ENCODE measurements at regions not wholly inside any gene's neighbourhood (a gene's known extent, or its start where the extent isn't known, plus 50 kb on each side); places are given as distances from the start of the nearest gene placed in this dataset.
"Not testable (repeated sequence)": the region's sequence is repeated elsewhere in the genome, so short reads cannot be mapped to it uniquely, and the experiment has no call there.

DNA sequence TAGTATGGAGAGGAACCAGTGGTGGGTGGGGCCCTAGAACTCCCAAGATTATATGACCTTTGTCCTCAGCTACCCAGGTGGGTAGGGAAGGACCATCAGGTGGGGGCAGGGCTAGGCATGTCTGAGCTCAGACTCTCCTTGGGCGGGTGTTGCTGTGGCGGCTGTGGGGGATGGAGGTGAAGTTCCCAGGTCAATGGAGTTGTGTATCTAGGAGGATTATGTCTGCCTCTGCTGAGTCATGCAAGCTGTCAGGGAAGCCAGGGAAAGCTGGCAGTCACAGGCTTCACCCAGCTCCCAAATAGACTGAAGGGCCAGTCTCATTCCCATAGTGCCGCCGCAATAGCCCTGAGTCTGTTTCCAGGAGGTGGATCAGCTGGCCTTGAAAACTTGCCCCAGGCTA lies 139.7 kb upstream of the CFAP20DC start:
- TF ChIP-seq CTCF (IDR thresholded peaks at IDR 0.05; ENCODE audit: extremely low read depth, insufficient read depth, missing control alignments): no peak
- DNase-seq (ENCODE audit: low spot score): no peak
- in situ Hi-C loops (cut with MboI; ENCODE audit: low pct_unique_long_range_greater_than_20kb, low sequenced_read_pairs, unreplicated experiment): no loop called here

DNA sequence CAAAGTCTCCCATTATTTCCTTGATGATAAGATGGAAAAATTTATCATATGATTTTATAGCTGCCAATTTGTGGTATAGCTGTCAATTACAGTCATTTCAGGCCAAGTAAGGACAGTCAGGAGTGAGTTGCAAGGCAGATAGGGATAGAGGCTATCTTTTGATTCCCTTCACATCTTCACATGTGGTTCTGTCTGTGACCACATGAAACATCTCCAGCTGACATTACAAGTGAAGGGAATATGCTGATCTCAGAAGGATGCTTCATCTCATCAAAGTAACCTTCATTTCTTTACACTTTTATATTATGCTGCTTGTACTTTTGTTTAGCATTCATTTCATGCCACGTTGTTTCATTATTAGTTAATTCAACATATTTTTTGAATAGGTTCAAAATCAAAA lies 136.9 kb upstream of the CFAP20DC start:
- DNase-seq (ENCODE audit: low spot score): no peak
- TF ChIP-seq CTCF (IDR thresholded peaks at IDR 0.05; ENCODE audit: extremely low read depth, insufficient read depth, missing control alignments): no peak
- in situ Hi-C loops (cut with MboI; ENCODE audit: low pct_unique_long_range_greater_than_20kb, low sequenced_read_pairs, unreplicated experiment): no loop called here

DNA sequence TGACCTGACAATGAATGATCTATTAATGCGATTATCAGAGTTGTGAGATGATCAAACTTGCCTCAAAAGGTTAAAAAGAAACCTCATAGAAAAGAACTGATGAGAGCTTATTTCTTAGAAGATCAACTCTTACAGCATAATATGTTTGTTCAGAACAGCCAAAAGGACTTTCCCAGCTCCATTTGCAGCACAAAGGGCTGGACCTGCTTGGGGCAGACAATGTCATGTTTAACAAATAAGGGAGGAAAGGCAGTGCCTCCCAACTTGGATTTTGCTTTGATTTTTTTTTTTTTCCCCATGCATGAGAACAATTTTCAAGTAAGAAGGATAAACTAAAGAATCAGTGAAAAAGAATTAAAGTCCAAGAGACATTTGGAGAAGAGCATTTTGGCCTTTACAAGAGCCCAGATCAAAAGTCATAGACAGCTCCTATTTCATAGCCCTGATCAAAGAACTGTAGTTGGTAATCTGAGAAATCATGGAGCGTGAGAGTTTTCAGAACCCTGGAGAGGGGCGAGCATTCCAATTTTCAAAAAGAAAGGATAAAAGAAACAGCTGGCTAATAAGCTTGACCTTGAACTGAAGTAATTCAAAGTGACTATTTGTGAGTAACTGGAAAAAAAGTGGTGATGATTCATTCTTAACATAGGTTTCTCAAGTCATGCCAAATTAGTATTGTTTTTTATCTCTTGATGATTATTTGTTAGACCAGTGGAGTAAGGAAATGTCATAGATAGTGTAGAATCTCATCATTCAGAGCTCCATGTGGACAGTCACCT lies 136.0 kb upstream of the CFAP20DC start:
- in situ Hi-C loops (cut with MboI; ENCODE audit: low pct_unique_long_range_greater_than_20kb, low sequenced_read_pairs, unreplicated experiment): no loop called here
- no peak for DNase-seq (ENCODE audit: low spot score)

GRCh38 chr3:59180006-59180405 lies 130.2 kb upstream of the CFAP20DC start:
- in situ Hi-C loops (cut with MboI; ENCODE audit: low pct_unique_long_range_greater_than_20kb, low sequenced_read_pairs, unreplicated experiment): no loop called here
- DNase-seq (ENCODE audit: low spot score): no peak

More for the DNA sequence above, 136.0 kb upstream of the CFAP20DC start:
- TF ChIP-seq CTCF (IDR thresholded peaks at IDR 0.05; ENCODE audit: extremely low read depth, insufficient read depth, missing control alignments): no peak

DNA sequence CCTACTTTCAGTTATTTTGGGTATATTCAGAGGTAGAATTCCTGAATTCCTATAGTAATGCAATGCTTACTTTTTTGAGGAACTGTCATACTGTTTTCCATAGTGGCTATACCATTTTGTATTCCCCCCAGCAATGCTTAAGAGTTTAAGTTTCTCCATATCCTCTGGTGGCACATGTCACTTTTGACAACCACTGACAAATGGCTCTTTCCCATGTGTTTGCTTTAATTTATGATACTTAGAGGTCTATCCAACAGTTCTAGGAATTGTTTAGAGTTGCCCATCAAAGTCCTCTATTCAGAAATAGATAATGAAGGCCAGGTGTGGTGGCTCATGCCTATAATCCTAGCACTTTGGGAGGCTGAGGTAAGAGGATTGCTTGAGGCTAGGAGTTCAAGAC lies 128.9 kb upstream of the CFAP20DC start:
- in situ Hi-C loops (cut with MboI; ENCODE audit: low pct_unique_long_range_greater_than_20kb, low sequenced_read_pairs, unreplicated experiment): no loop called here
- no peak for DNase-seq (ENCODE audit: low spot score)
- TF ChIP-seq CTCF (IDR thresholded peaks at IDR 0.05; ENCODE audit: extremely low read depth, insufficient read depth, missing control alignments): no peak

More at GRCh38 chr3:59180006-59180405, 130.2 kb upstream of the CFAP20DC start:
- no peak for TF ChIP-seq CTCF (IDR thresholded peaks at IDR 0.05; ENCODE audit: extremely low read depth, insufficient read depth, missing control alignments)

DNA sequence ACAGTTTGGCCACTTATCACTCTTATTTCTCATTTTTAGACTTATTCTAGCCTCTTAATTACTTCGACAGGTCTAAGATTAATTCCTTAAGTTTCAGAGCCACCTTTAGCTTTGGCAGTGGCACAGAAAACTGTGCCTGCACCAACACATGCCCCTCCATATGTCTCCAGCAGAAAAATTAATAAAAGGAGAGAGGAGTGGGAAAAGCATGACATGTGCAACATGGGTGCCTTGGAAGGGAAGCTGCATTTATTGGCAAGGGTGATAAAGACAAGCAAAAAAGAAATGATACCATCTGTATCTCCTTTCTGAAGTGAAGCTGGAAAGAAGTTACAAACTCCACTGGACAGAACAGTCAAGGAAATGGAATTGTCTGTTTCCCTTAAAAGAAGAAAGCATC lies 121.7 kb upstream of the CFAP20DC start:
- in situ Hi-C loops (cut with MboI; ENCODE audit: low pct_unique_long_range_greater_than_20kb, low sequenced_read_pairs, unreplicated experiment): no loop called here
- DNase-seq (ENCODE audit: low spot score): no peak
- TF ChIP-seq CTCF (IDR thresholded peaks at IDR 0.05; ENCODE audit: extremely low read depth, insufficient read depth, missing control alignments): no peak

DNA sequence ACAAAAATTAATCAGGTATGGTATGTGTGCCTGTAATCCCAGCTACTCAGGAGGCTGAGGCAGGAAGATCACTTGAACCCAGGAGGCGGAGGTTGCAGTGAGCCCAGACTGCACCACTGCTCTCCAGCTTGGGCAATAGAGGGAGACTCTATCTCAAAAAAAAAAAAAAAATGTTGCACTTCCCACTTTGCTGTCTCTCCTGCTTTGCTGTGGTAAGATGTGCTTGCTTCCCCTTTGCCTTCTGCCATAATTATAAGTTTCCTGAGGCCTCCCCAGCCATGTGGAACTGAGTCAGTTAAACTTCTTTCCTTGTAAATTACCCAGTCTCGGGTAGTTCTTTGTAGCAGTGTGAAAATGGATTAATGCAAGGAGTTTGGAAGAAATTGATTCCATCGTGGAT lies 120.3 kb upstream of the CFAP20DC start:
- in situ Hi-C loops (cut with MboI; ENCODE audit: low pct_unique_long_range_greater_than_20kb, low sequenced_read_pairs, unreplicated experiment); DNase-seq (ENCODE audit: low spot score): not testable (repeated sequence)

Data from GM13977 (cell line).